HEK293 (cell line): ENCODE measurements at regions not wholly inside any gene's neighbourhood (a gene's known extent, or its start where the extent isn't known, plus 50 kb on each side); places are given as distances from the start of the nearest gene placed in this dataset.

Experiments
- CTCF ChIA-PET: fragments of 350-600 bp; formaldehyde crosslinking; extraction: SDS; loops from one replicate; lab custom pipeline; 2021; ENCODE audit warnings: antibody characterized with exemption; lab: Yijun Ruan, JAX
- POLR2A ChIA-PET: fragments of 300-600 bp; formaldehyde crosslinking; extraction: SDS; loops from one replicate; lab custom pipeline; 2020; ENCODE audit warnings: antibody characterized with exemption, inconsistent platforms; lab: Yijun Ruan, JAX
- H3K27ac ChIP-seq: fragments of 200-500 bp; sonication (Bioruptor generic); 2 replicates; pipeline ENCODE4 v1.5.1; 2014; ENCODE audit warnings: low read depth, low read length, control low read depth, inconsistent platforms; ENCODE audit errors: extremely low read depth
- H3K36me3 ChIP-seq, 2 experiments: fragments of 200-500 bp in 1 of 2; sonication (Bioruptor generic) in 1 of 2; 1 replicate in 1 of 2; 2 replicates in 1 of 2; pipeline ENCODE4 v1.5.1; 2014 to 2017; ENCODE audit warnings: inconsistent platforms in 2 of 2, low read length in 2 of 2; ENCODE audit not compliant: control insufficient read depth in 2 of 2, insufficient read depth in 1 of 2
- H3K4me1 ChIP-seq: fragments of 200-500 bp; sonication (Bioruptor generic); 2 replicates; pipeline ENCODE4 v1.5.1; 2014; ENCODE audit warnings: mild to moderate bottlenecking, low read length, inconsistent platforms; ENCODE audit not compliant: control insufficient read depth, insufficient read depth
- H3K4me3 ChIP-seq: 2 replicates; pipeline ENCODE4 v1.5.1; 2011; ENCODE audit warnings: low read depth, mild to moderate bottlenecking, control low read depth, low read length, moderate library complexity
- H3K9me3 ChIP-seq: fragments of 200-500 bp; sonication (Bioruptor generic); 2 replicates; pipeline ENCODE4 v1.5.1; 2014; ENCODE audit warnings: low read depth, low read length, inconsistent platforms; ENCODE audit not compliant: control insufficient read depth, insufficient read depth
- BCL11A ChIP-seq: fragments of 450-650 bp; formaldehyde crosslinking; IDR thresholded peaks from 2 replicates; pipeline ENCODE4 v1.5.1; 2016; ENCODE audit warnings: low read depth, missing biosample characterization, missing genetic modification characterization
- OSR2 ChIP-seq: fragments of 450-650 bp; formaldehyde crosslinking; IDR thresholded peaks from 2 replicates; pipeline ENCODE4 v1.5.1; 2016; ENCODE audit warnings: missing biosample characterization, missing genetic modification characterization
- SCRT2 ChIP-seq: fragments of 450-650 bp; formaldehyde crosslinking; IDR thresholded peaks from 2 replicates; pipeline ENCODE4 v1.5.1; 2016; ENCODE audit warnings: missing biosample characterization, missing genetic modification characterization
- SP2 ChIP-seq: fragments of 450-650 bp; formaldehyde crosslinking; IDR thresholded peaks from 2 replicates; pipeline ENCODE4 v1.5.1; 2016; ENCODE audit warnings: missing biosample characterization, missing genetic modification characterization
- ZBTB1 ChIP-seq: fragments of 450-650 bp; formaldehyde crosslinking; IDR thresholded peaks from 2 replicates; pipeline ENCODE4 v1.5.1; 2016; ENCODE audit warnings: missing biosample characterization, missing genetic modification characterization
- ZBTB10 ChIP-seq: fragments of 450-650 bp; formaldehyde crosslinking; IDR thresholded peaks from 2 replicates; pipeline ENCODE4 v1.5.1; 2016; ENCODE audit warnings: missing biosample characterization, missing genetic modification characterization
- ZFP41 ChIP-seq: fragments of 450-650 bp; formaldehyde crosslinking; IDR thresholded peaks from 2 replicates; pipeline ENCODE4 v1.5.1; 2016; ENCODE audit warnings: missing biosample characterization, missing genetic modification characterization, borderline replicate concordance
- ZNF184 ChIP-seq: fragments of 450-650 bp; IDR thresholded peaks from 2 replicates; pipeline ENCODE4 v1.5.1; 2018; ENCODE audit warnings: missing biosample characterization, mild to moderate bottlenecking, missing genetic modification characterization
- ZNF37A ChIP-seq: fragments of 450-650 bp; IDR thresholded peaks from 2 replicates; pipeline ENCODE4 v1.5.1; 2018; ENCODE audit warnings: missing biosample characterization, missing genetic modification characterization
- ZNF416 ChIP-seq: fragments of 450-650 bp; formaldehyde crosslinking; IDR thresholded peaks from 2 replicates; pipeline ENCODE4 v1.5.1; 2016; ENCODE audit warnings: missing biosample characterization, missing genetic modification characterization
- ZNF518A ChIP-seq: fragments of 450-650 bp; formaldehyde crosslinking; conservative IDR thresholded peaks from 2 replicates; pipeline ENCODE4 v1.5.1; 2016; ENCODE audit warnings: low read depth, missing biosample characterization, missing genetic modification characterization
- ZNF558 ChIP-seq: fragments of 450-650 bp; formaldehyde crosslinking; IDR thresholded peaks from 2 replicates; pipeline ENCODE4 v1.5.1; 2016; ENCODE audit warnings: missing biosample characterization, missing genetic modification characterization
- ZNF571 ChIP-seq: fragments of 450-650 bp; formaldehyde crosslinking; IDR thresholded peaks from 2 replicates; pipeline ENCODE4 v1.5.0; 2017; ENCODE audit warnings: missing biosample characterization, missing genetic modification characterization
- ZNF624 ChIP-seq: fragments of 450-650 bp; formaldehyde crosslinking; IDR thresholded peaks from 2 replicates; pipeline ENCODE4 v1.5.1; 2017; ENCODE audit warnings: missing biosample characterization, missing genetic modification characterization
- ZNF658 ChIP-seq: fragments of 450-650 bp; formaldehyde crosslinking; IDR thresholded peaks from 2 replicates; pipeline ENCODE4; 2016; ENCODE audit warnings: missing biosample characterization, missing genetic modification characterization
- ZNF707 ChIP-seq: fragments of 450-650 bp; formaldehyde crosslinking; IDR thresholded peaks from 2 replicates; pipeline ENCODE4 v1.5.1; 2016; ENCODE audit warnings: missing biosample characterization, missing genetic modification characterization
- ZNF843 ChIP-seq: fragments of 450-650 bp; formaldehyde crosslinking; IDR thresholded peaks from 2 replicates; pipeline ENCODE4 v1.5.1; 2016; ENCODE audit warnings: missing biosample characterization, missing genetic modification characterization

- H3K27ac ChIP-seq: no peak overlapping the region
- CTCF ChIA-PET: interaction anchor here (1.0 kb wide), 1 partner anchor 28 kb away, joined by 3 read pairs; no protein-coding TSS in a partner anchor
- no peak for TF ChIP-seq ZFP41 (tag by site-specific recombination)
- no peak for TF ChIP-seq ZBTB1
- TF ChIP-seq, all 188 proteins: peak for 0
- Histone ChIP-seq H3K36me3 (no peaks in the 10 kb centered on the region), H3K9me3 (no peaks in the 10 kb centered on the region), H3K4me1 (peaks cover 6% of the 10 kb centered on the region), H3K4me3 (no peak overlapping the region)
- POLR2A ChIA-PET: no interaction called here
Measured at GRCh38 chr15:93826790-93827189, 404.6 kb upstream of the MCTP2 start.

GRCh38 chr15:93826293-93826692, 405.1 kb upstream of the MCTP2 start:
- Histone ChIP-seq H3K9me3 (no peaks in the 10 kb centered on the region), H3K36me3 (no peaks in the 10 kb centered on the region)
- TF ChIP-seq SP2 (tag by site-specific recombination) (no peak), ZNF624 (tag by site-specific recombination) (no peak), ZNF416 (no peak), OSR2 (tag by site-specific recombination) (no peak), SCRT2 (tag by site-specific recombination) (no peak), ZNF843 (tag by site-specific recombination) (no peak), BCL11A (no peak), ZNF707 (tag by site-specific recombination) (no peak), ZNF658 (tag by site-specific recombination) (no peak), ZNF518A (no peak), ZNF184 (tag by site-specific recombination) (no peak), ZNF37A (tag by site-specific recombination) (no peak), ZNF571 (tag by site-specific recombination) (no peak), ZBTB10 (tag by site-specific recombination) (no peak), ZNF558 (tag by site-specific recombination) (no peak)
- TF ChIP-seq, all 188 proteins: peak for 0
- Histone ChIP-seq H3K4me3 (no peak overlapping the region), H3K27ac (no peak overlapping the region), H3K4me1 (peaks cover 6% of the 10 kb centered on the region)
- ChIA-PET CTCF (interaction anchor here (1.0 kb wide), 1 partner anchor 28 kb away, joined by 3 read pairs; no protein-coding TSS in a partner anchor), POLR2A (no interaction called here)
